SK-N-SH (cell line): ENCODE measurements at regions not wholly inside any gene's neighbourhood (a gene's known extent, or its start where the extent isn't known, plus 50 kb on each side); places are given as distances from the start of the nearest gene placed in this dataset.

Experiments used
- CTCF ChIA-PET: fragments of 300-600, 350-600 bp; formaldehyde crosslinking; extraction: SDS; loops from one replicate; lab custom pipeline; 2021; lab: Yijun Ruan, JAX
- POLR2A ChIA-PET: fragments of 350-600 bp; sonication (Branson Sonifier 250); formaldehyde crosslinking; extraction: SDS; loops from one replicate; lab custom pipeline; 2020; ENCODE audit warnings: antibody characterized with exemption, inconsistent platforms; lab: Yijun Ruan, JAX
- DNase-seq: peaks from one replicate; pipeline ENCODE4 v3.0.0; 2012
- H2AFZ ChIP-seq: fragments of 200-600 bp; sonication (generic); 2 replicates; pipeline ENCODE4 v1.8.1; 2016; ENCODE audit warnings: antibody characterized with exemption, mild to moderate bottlenecking, low read depth
- H3F3A ChIP-seq: fragments of 200-600 bp; sonication (generic); replicated peaks from 2 replicates; pipeline ENCODE3; 2016; ENCODE audit warnings: antibody characterized with exemption, mild to moderate bottlenecking; ENCODE audit not compliant: insufficient read depth
- H3K27ac ChIP-seq, 2 experiments: fragments of 200-500 bp in 1 of 2; fragments of 200-600 bp in 1 of 2; sonication (Bioruptor generic) in 1 of 2; sonication (generic), shearing (Covaris generic) in 1 of 2; 2 replicates each; pipeline versions ENCODE4 v1.5.1 to v1.6.1; 2014 to 2016; ENCODE audit warnings: low read depth in 2 of 2, inconsistent platforms in 1 of 2, low read length in 1 of 2, mild to moderate bottlenecking in 1 of 2, mixed read lengths in 1 of 2
- H3K27me3 ChIP-seq: fragments of 200-600 bp; sonication (generic), shearing (Covaris generic); 2 replicates; pipeline ENCODE4 v1.6.1; 2016; ENCODE audit warnings: mixed run types; ENCODE audit not compliant: insufficient read depth
- H3K36me3 ChIP-seq, 2 experiments: fragments of 200-500 bp in 1 of 2; fragments of 200-600 bp in 1 of 2; sonication (Bioruptor generic) in 1 of 2; sonication (generic) in 1 of 2; replicated peaks in 1 of 2; 2 replicates each; pipeline versions ENCODE3 to v1.5.1; 2014 to 2016; ENCODE audit warnings: low read length in 1 of 2, mild to moderate bottlenecking in 1 of 2; ENCODE audit not compliant: insufficient read depth in 2 of 2, control insufficient read depth in 1 of 2
- H3K4me1 ChIP-seq, 2 experiments: fragments of 200-500 bp in 1 of 2; fragments of 200-600 bp in 1 of 2; sonication (Bioruptor generic) in 1 of 2; sonication (generic), shearing (Covaris generic) in 1 of 2; 2 replicates each; pipeline versions ENCODE4 v1.5.1 to v1.6.1; 2014 to 2016; ENCODE audit warnings: low read depth in 1 of 2, low read length in 1 of 2, mixed run types in 1 of 2; ENCODE audit not compliant: insufficient read depth in 2 of 2, control insufficient read depth in 1 of 2
- H3K4me2 ChIP-seq: fragments of 200-600 bp; sonication (generic), shearing (Covaris generic); 2 replicates; pipeline ENCODE4 v1.6.1; 2017; ENCODE audit warnings: mixed run types
- H3K4me3 ChIP-seq, 2 experiments: fragments of 200-500 bp in 1 of 2; fragments of 200-600 bp in 1 of 2; sonication (Bioruptor generic) in 1 of 2; sonication (generic), shearing (Covaris generic) in 1 of 2; 2 replicates each; pipeline versions ENCODE4 v1.5.1 to v1.8.1; 2014 to 2016; ENCODE audit warnings: low read depth in 2 of 2, inconsistent platforms in 1 of 2, low read length in 1 of 2, mild to moderate bottlenecking in 1 of 2, mixed read lengths in 1 of 2, moderate library complexity in 1 of 2
- H3K79me2 ChIP-seq: fragments of 200-600 bp; sonication (generic); 2 replicates; pipeline ENCODE4 v1.8.1; 2017; ENCODE audit warnings: mild to moderate bottlenecking; ENCODE audit not compliant: insufficient read depth
- H3K9ac ChIP-seq: fragments of 200-600 bp; sonication (generic); 2 replicates; pipeline ENCODE4 v1.6.1; 2017; ENCODE audit warnings: mixed run types
- H3K9me2 ChIP-seq: fragments of 200-600 bp; sonication (generic); 2 replicates; pipeline ENCODE4 v1.6.1; 2017; ENCODE audit warnings: mixed run types
- H3K9me3 ChIP-seq: fragments of 200-600 bp; sonication (generic); 2 replicates; pipeline ENCODE4 v1.6.1; 2017; ENCODE audit warnings: mixed run types, mild to moderate bottlenecking, moderate library complexity
- H4K20me1 ChIP-seq: fragments of 200-600 bp; sonication (generic); 2 replicates; pipeline ENCODE4 v1.6.1; 2017; ENCODE audit warnings: mild to moderate bottlenecking, mixed run types; ENCODE audit not compliant: insufficient read depth
- EZH2phosphoT487 ChIP-seq: fragments of 200-600 bp; sonication (generic); IDR thresholded peaks from 2 replicates; pipeline ENCODE4 v1.6.1; 2017; ENCODE audit warnings: low read depth, mixed run types, mild to moderate bottlenecking, antibody characterized with exemption, moderate library complexity, borderline replicate concordance
- FOXM1 ChIP-seq: IDR thresholded peaks from 2 replicates; pipeline ENCODE4 v1.4.0; 2012; ENCODE audit warnings: low read depth, mild to moderate bottlenecking
- GABPA ChIP-seq: IDR thresholded peaks from 2 replicates; pipeline ENCODE4 v1.4.0; 2012; ENCODE audit warnings: low read depth, mild to moderate bottlenecking
- IRF3 ChIP-seq: fragments of 150-350 bp; IDR thresholded peaks from 2 replicates; pipeline ENCODE4 v1.6.1; 2016; ENCODE audit warnings: mild to moderate bottlenecking, low read depth, low read length
- MEF2A ChIP-seq: IDR thresholded peaks from 2 replicates; pipeline ENCODE4 v1.4.0; 2012; ENCODE audit warnings: low read depth, borderline replicate concordance
- NRF1 ChIP-seq: IDR thresholded peaks from 2 replicates; pipeline ENCODE4 v1.6.1; 2012; ENCODE audit warnings: low read depth, mild to moderate bottlenecking, low read length
- PBX3 ChIP-seq: IDR thresholded peaks from 2 replicates; pipeline ENCODE4; 2012
- REST ChIP-seq: IDR thresholded peaks from 2 replicates; pipeline ENCODE4 v1.6.1; 2012; ENCODE audit warnings: mild to moderate bottlenecking, low read depth, low read length, moderate library complexity
- YY1 ChIP-seq: IDR thresholded peaks from 2 replicates; pipeline ENCODE4 v1.4.0; 2012; ENCODE audit warnings: low read depth, mild to moderate bottlenecking
- ZBTB33 ChIP-seq: IDR thresholded peaks from 2 replicates; pipeline ENCODE4 v1.4.0; 2012; ENCODE audit warnings: low read depth, borderline replicate concordance
- WGBS: methylation state at CpG from one replicate; pipeline ENCODE4 v1.1.6; 2017; ENCODE audit warnings: low lambda C conversion rate; 5-methylcytosine and 5-hydroxymethylcytosine counted together

GRCh38 chr12:107583551-107583950 is 102.0 kb upstream of the PWP1 start:
- ChIA-PET POLR2A (no interaction called here), CTCF (interaction anchor here (0.9 to 1.7 kb wide), 4 partner anchors 9 to 452 kb away, joined by 3 to 7 read pairs (median 3); no protein-coding TSS in a partner anchor)
- Histone ChIP-seq H3K27me3 (no peaks in the 10 kb centered on the region), H3K4me3 (no peak overlapping the region), H3K27ac (no peak overlapping the region), H3K36me3 (no peaks in the 10 kb centered on the region), H3K4me2 (no peak overlapping the region), H2AFZ (no peak overlapping the region), H3K9me3 (no peaks in the 10 kb centered on the region), H3K9ac (no peak overlapping the region), H4K20me1 (no peaks in the 10 kb centered on the region), H3K4me1 (peaks cover 0 to 4% of the 10 kb centered on the region in 2 experiments; a peak in 1 of 4 replicates), H3F3A (no peaks in the 10 kb centered on the region), H3K79me2 (no peaks in the 10 kb centered on the region), H3K9me2 (no peaks in the 10 kb centered on the region)
- no peak for TF ChIP-seq REST
- TF ChIP-seq ZBTB33 = no peak
- TF ChIP-seq EZH2phosphoT487 = no peak
- TF ChIP-seq IRF3 = no peak
- no peak for TF ChIP-seq MEF2A
- no peak for TF ChIP-seq FOXM1
- TF ChIP-seq PBX3 = no peak
- no peak for TF ChIP-seq GABPA
- TF ChIP-seq YY1 = no peak
- no peak for TF ChIP-seq NRF1
- DNase-seq = no peak
- WGBS = 56% methylated on average over 5 of the region's 5 CpGs
